ENCODE measurements at regions not wholly inside any gene's neighbourhood (a gene's known extent, or its start where the extent isn't known, plus 50 kb on each side); places are given as distances from the start of the nearest gene placed in this dataset.

- Histone ChIP-seq H3K27me3 (ENCODE audit: control insufficient read depth, insufficient read depth, low read length) (no peaks in the 10 kb centered on the region), H3K9me3 (ENCODE audit: control insufficient read depth in 2 of 2, low read length in 2 of 2) (no peaks in the 10 kb centered on the region), H3K4me1 (ENCODE audit: control insufficient read depth, insufficient read depth, low read length, poor library complexity, severe bottlenecking) (no peaks in the 10 kb centered on the region), H3K27ac (ENCODE audit: insufficient read depth, low read length, poor library complexity, severe bottlenecking) (no peak overlapping the region), H3K4me3 (ENCODE audit: low read depth, low read length) (no peak overlapping the region), H3K36me3 (ENCODE audit: control insufficient read depth, insufficient read depth, low read length) (no peaks in the 10 kb centered on the region)
- no peaks in the 10 kb centered on the region for H3K36me3 Mint-ChIP-seq
- DNase-seq (no peak), ATAC-seq (ENCODE audit: low read depth in 2 of 2) (no peak)
- H3K27me3 Mint-ChIP-seq: peaks cover 4% of the 10 kb centered on the region
- H3K27ac Mint-ChIP-seq: no peak overlapping the region
- H3K4me1 Mint-ChIP-seq: no peaks in the 10 kb centered on the region
- peaks cover 0 to 4% (median 0%) of the 10 kb centered on the region in 7 donors for H3K9me3 Mint-ChIP-seq
- no peak overlapping the region for H3K4me3 Mint-ChIP-seq
These were observed 132.6 kb downstream of the FHDC1 start for GRCh38 chr4:153068751-153069150.

- peaks cover 0 to 5% (median 0%) of the 10 kb centered on the region in 7 donors for H3K9me3 Mint-ChIP-seq
- H3K4me1 ChIP-seq (ENCODE audit: control insufficient read depth, insufficient read depth, low read length, poor library complexity, severe bottlenecking): peaks cover 10% of the 10 kb centered on the region
- no peak overlapping the region for H3K4me3 ChIP-seq (ENCODE audit: low read depth, low read length)
- no peaks in the 10 kb centered on the region for H3K9me3 ChIP-seq (ENCODE audit: control insufficient read depth in 2 of 2, low read length in 2 of 2)
- DNase-seq (no peak), ATAC-seq (ENCODE audit: low read depth in 2 of 2) (no peak)
- no peak overlapping the region for H3K4me3 Mint-ChIP-seq
- H3K4me1 Mint-ChIP-seq: peaks cover 6 to 15% (median 9%) of the 10 kb centered on the region in 4 donors
- H3K36me3 Mint-ChIP-seq: no peaks in the 10 kb centered on the region
- no peak overlapping the region for H3K27ac ChIP-seq (ENCODE audit: insufficient read depth, low read length, poor library complexity, severe bottlenecking)
- H3K36me3 ChIP-seq (ENCODE audit: control insufficient read depth, insufficient read depth, low read length): no peaks in the 10 kb centered on the region
- no peaks in the 10 kb centered on the region for H3K27me3 ChIP-seq (ENCODE audit: control insufficient read depth, insufficient read depth, low read length)
- H3K27ac Mint-ChIP-seq: no peak overlapping the region
- peaks cover 14% of the 10 kb centered on the region for H3K27me3 Mint-ChIP-seq
These were observed 132.2 kb upstream of the TRIM2 start for GRCh38 chr4:153071958-153072598.

- peaks cover 0 to 5% (median 0%) of the 10 kb centered on the region in 7 donors for H3K9me3 Mint-ChIP-seq
- Histone ChIP-seq H3K36me3 (ENCODE audit: control insufficient read depth, insufficient read depth, low read length) (no peaks in the 10 kb centered on the region), H3K27ac (ENCODE audit: insufficient read depth, low read length, poor library complexity, severe bottlenecking) (no peak overlapping the region), H3K4me1 (ENCODE audit: control insufficient read depth, insufficient read depth, low read length, poor library complexity, severe bottlenecking) (peaks cover 10% of the 10 kb centered on the region), H3K27me3 (ENCODE audit: control insufficient read depth, insufficient read depth, low read length) (no peaks in the 10 kb centered on the region), H3K4me3 (ENCODE audit: low read depth, low read length) (no peak overlapping the region), H3K9me3 (ENCODE audit: control insufficient read depth in 2 of 2, low read length in 2 of 2) (no peaks in the 10 kb centered on the region)
- ATAC-seq (ENCODE audit: low read depth in 2 of 2) (no peak), DNase-seq (no peak)
- H3K27ac Mint-ChIP-seq: no peak overlapping the region
- H3K4me3 Mint-ChIP-seq: no peak overlapping the region
- H3K4me1 Mint-ChIP-seq: peaks cover 6 to 15% (median 9%) of the 10 kb centered on the region in 4 donors
- no peaks in the 10 kb centered on the region for H3K36me3 Mint-ChIP-seq
- H3K27me3 Mint-ChIP-seq: peaks cover 14% of the 10 kb centered on the region
These were observed 131.6 kb upstream of the TRIM2 start for GRCh38 chr4:153072661-153073060.

- H3K27ac ChIP-seq (ENCODE audit: insufficient read depth, low read length, poor library complexity, severe bottlenecking): no peak overlapping the region
- H3K4me1 ChIP-seq (ENCODE audit: control insufficient read depth, insufficient read depth, low read length, poor library complexity, severe bottlenecking): peaks cover 10% of the 10 kb centered on the region
- H3K9me3 ChIP-seq (ENCODE audit: control insufficient read depth in 2 of 2, low read length in 2 of 2): no peaks in the 10 kb centered on the region
- peak overlapping the region; percentile 3 for H3K4me3 ChIP-seq (ENCODE audit: low read depth, low read length)
- DNase-seq (peak in 1 of 3 donors; percentile 28), ATAC-seq (ENCODE audit: low read depth in 2 of 2) (peak; percentile 56 to 57)
- no peaks in the 10 kb centered on the region for H3K36me3 ChIP-seq (ENCODE audit: control insufficient read depth, insufficient read depth, low read length)
- peaks cover 0 to 5% (median 0%) of the 10 kb centered on the region in 7 donors for H3K9me3 Mint-ChIP-seq
- H3K27ac Mint-ChIP-seq: peak overlapping the region; percentile 11 to 92 (median 28)
- H3K4me3 Mint-ChIP-seq: no peak overlapping the region
- no peaks in the 10 kb centered on the region for H3K27me3 ChIP-seq (ENCODE audit: control insufficient read depth, insufficient read depth, low read length)
- H3K4me1 Mint-ChIP-seq: peaks cover 6 to 15% (median 9%) of the 10 kb centered on the region in 4 donors
- no peaks in the 10 kb centered on the region for H3K36me3 Mint-ChIP-seq
- H3K27me3 Mint-ChIP-seq: peaks cover 14% of the 10 kb centered on the region
These were observed 129.8 kb upstream of the TRIM2 start for GRCh38 chr4:153074486-153074885.

GRCh38 chr4:153074936-153075630, 129.2 kb upstream of the TRIM2 start:
- peak overlapping the region in 1 of 3 donors; percentile 92 for H3K27ac Mint-ChIP-seq
- H3K27me3 Mint-ChIP-seq: peaks cover 15% of the 10 kb centered on the region
- H3K27me3 ChIP-seq (ENCODE audit: control insufficient read depth, insufficient read depth, low read length): no peaks in the 10 kb centered on the region
- H3K27ac ChIP-seq (ENCODE audit: insufficient read depth, low read length, poor library complexity, severe bottlenecking): no peak overlapping the region
- ATAC-seq (ENCODE audit: low read depth in 2 of 2) (no peak), DNase-seq (no peak)
- no peaks in the 10 kb centered on the region for H3K36me3 ChIP-seq (ENCODE audit: control insufficient read depth, insufficient read depth, low read length)
- H3K36me3 Mint-ChIP-seq: no peaks in the 10 kb centered on the region
- H3K4me1 ChIP-seq (ENCODE audit: control insufficient read depth, insufficient read depth, low read length, poor library complexity, severe bottlenecking): peaks cover 10% of the 10 kb centered on the region
- no peak overlapping the region for H3K4me3 Mint-ChIP-seq
- H3K4me3 ChIP-seq (ENCODE audit: low read depth, low read length): no peak overlapping the region
- peaks cover 0 to 5% (median 0%) of the 10 kb centered on the region in 7 donors for H3K9me3 Mint-ChIP-seq
- no peaks in the 10 kb centered on the region for H3K9me3 ChIP-seq (ENCODE audit: control insufficient read depth in 2 of 2, low read length in 2 of 2)
- H3K4me1 Mint-ChIP-seq: peaks cover 6 to 21% (median 9%) of the 10 kb centered on the region in 4 donors

GRCh38 chr4:153075836-153076518, 128.3 kb upstream of the TRIM2 start:
- peaks cover 15% of the 10 kb centered on the region for H3K27me3 Mint-ChIP-seq
- Histone ChIP-seq H3K27ac (ENCODE audit: insufficient read depth, low read length, poor library complexity, severe bottlenecking) (no peak overlapping the region), H3K36me3 (ENCODE audit: control insufficient read depth, insufficient read depth, low read length) (no peaks in the 10 kb centered on the region), H3K27me3 (ENCODE audit: control insufficient read depth, insufficient read depth, low read length) (peaks cover 2% of the 10 kb centered on the region), H3K4me3 (ENCODE audit: low read depth, low read length) (no peak overlapping the region), H3K9me3 (ENCODE audit: control insufficient read depth in 2 of 2, low read length in 2 of 2) (no peaks in the 10 kb centered on the region), H3K4me1 (ENCODE audit: control insufficient read depth, insufficient read depth, low read length, poor library complexity, severe bottlenecking) (peaks cover 10% of the 10 kb centered on the region)
- peaks cover 6 to 29% (median 9%) of the 10 kb centered on the region in 4 donors for H3K4me1 Mint-ChIP-seq
- peaks cover 0 to 5% (median 0%) of the 10 kb centered on the region in 7 donors for H3K9me3 Mint-ChIP-seq
- peak overlapping the region in 1 of 3 donors; percentile 54 for H3K27ac Mint-ChIP-seq
- no peaks in the 10 kb centered on the region for H3K36me3 Mint-ChIP-seq
- ATAC-seq (ENCODE audit: low read depth in 2 of 2): no peak
- DNase-seq: no peak
- no peak overlapping the region for H3K4me3 Mint-ChIP-seq

- no peaks in the 10 kb centered on the region for H3K36me3 Mint-ChIP-seq
- ATAC-seq (ENCODE audit: low read depth in 2 of 2) (no peak), DNase-seq (no peak)
- H3K4me3 Mint-ChIP-seq: no peak overlapping the region
- peaks cover 0 to 5% (median 0%) of the 10 kb centered on the region in 7 donors for H3K9me3 Mint-ChIP-seq
- Histone ChIP-seq H3K9me3 (ENCODE audit: control insufficient read depth in 2 of 2, low read length in 2 of 2) (no peaks in the 10 kb centered on the region), H3K4me3 (ENCODE audit: low read depth, low read length) (no peak overlapping the region), H3K27ac (ENCODE audit: insufficient read depth, low read length, poor library complexity, severe bottlenecking) (no peak overlapping the region), H3K36me3 (ENCODE audit: control insufficient read depth, insufficient read depth, low read length) (no peaks in the 10 kb centered on the region), H3K4me1 (ENCODE audit: control insufficient read depth, insufficient read depth, low read length, poor library complexity, severe bottlenecking) (peaks cover 10% of the 10 kb centered on the region), H3K27me3 (ENCODE audit: control insufficient read depth, insufficient read depth, low read length) (peaks cover 4% of the 10 kb centered on the region)
- peaks cover 15% of the 10 kb centered on the region for H3K27me3 Mint-ChIP-seq
- no peak overlapping the region for H3K27ac Mint-ChIP-seq
- H3K4me1 Mint-ChIP-seq: peaks cover 6 to 37% (median 11%) of the 10 kb centered on the region in 4 donors
These were observed 127.4 kb upstream of the TRIM2 start for GRCh38 chr4:153076861-153077260.
